ENCODE measurements at regions not wholly inside any gene's neighbourhood (a gene's known extent, or its start where the extent isn't known, plus 50 kb on each side); places are given as distances from the start of the nearest gene placed in this dataset.

DNA sequence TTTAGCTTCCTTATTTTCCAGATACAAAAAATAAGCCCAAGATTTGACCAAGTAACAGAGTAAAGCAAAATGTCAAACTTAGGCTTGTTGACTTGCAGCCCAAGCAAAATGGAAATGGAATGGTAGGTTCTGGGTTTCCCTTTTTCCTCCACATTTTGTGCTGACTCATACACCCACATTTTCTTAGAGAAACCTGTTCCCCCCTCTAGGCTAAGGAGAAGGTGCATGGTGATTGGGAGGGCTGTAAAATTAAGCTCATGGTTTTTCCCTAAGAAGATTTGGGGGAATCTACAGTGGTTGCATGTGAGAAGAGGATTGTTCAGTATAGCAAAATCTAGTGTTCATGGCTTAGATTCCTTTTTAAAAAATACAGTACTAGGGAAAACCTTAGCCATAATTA lies 127.4 kb downstream of the ARL4A start:
- no peaks in the 10 kb centered on the region for H3K27me3 ChIP-seq
- intact Hi-C loops (cut with DNase I; ENCODE audit: low total_unique reads) = no loop called here
- H3K4me1 ChIP-seq = no peaks in the 10 kb centered on the region
- H3K4me3 ChIP-seq = no peak overlapping the region
- no peak for DNase-seq
- no peak overlapping the region for H3K27ac ChIP-seq
- H3K9me3 ChIP-seq = no peaks in the 10 kb centered on the region
- no peaks in the 10 kb centered on the region for H3K36me3 ChIP-seq
- TF ChIP-seq, protein P1, sequence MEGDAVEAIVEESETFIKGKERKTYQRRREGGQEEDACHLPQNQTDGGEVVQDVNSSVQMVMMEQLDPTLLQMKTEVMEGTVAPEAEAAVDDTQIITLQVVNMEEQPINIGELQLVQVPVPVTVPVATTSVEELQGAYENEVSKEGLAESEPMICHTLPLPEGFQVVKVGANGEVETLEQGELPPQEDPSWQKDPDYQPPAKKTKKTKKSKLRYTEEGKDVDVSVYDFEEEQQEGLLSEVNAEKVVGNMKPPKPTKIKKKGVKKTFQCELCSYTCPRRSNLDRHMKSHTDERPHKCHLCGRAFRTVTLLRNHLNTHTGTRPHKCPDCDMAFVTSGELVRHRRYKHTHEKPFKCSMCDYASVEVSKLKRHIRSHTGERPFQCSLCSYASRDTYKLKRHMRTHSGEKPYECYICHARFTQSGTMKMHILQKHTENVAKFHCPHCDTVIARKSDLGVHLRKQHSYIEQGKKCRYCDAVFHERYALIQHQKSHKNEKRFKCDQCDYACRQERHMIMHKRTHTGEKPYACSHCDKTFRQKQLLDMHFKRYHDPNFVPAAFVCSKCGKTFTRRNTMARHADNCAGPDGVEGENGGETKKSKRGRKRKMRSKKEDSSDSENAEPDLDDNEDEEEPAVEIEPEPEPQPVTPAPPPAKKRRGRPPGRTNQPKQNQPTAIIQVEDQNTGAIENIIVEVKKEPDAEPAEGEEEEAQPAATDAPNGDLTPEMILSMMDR (IDR thresholded peaks at IDR 0.05) = no peak

DNA sequence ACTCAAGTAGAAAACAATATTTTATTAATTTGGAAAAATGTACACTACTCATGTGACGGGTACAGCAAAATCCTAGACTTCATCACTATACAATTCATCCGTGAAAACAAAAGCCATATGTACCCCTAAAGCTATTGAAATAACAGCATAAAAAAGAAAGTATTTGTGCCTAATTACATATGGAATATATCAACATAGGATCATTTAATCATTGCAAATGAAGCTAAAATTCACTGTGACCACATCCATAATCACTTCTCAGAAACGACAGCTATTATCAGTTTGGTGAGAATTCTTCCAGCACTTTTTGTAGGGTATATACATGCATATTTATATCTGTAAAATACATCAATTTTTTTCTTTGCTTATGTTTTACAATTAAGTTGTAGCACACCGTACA lies 128.0 kb downstream of the ARL4A start:
- Histone ChIP-seq H3K9me3 (no peaks in the 10 kb centered on the region), H3K27ac (no peak overlapping the region), H3K4me3 (no peak overlapping the region), H3K4me1 (no peaks in the 10 kb centered on the region), H3K27me3 (no peaks in the 10 kb centered on the region), H3K36me3 (no peaks in the 10 kb centered on the region)
- no peak for DNase-seq
- TF ChIP-seq, protein P1 (IDR thresholded peaks at IDR 0.05) = no peak
- intact Hi-C loops (cut with DNase I; ENCODE audit: low total_unique reads) = no loop called here

DNA sequence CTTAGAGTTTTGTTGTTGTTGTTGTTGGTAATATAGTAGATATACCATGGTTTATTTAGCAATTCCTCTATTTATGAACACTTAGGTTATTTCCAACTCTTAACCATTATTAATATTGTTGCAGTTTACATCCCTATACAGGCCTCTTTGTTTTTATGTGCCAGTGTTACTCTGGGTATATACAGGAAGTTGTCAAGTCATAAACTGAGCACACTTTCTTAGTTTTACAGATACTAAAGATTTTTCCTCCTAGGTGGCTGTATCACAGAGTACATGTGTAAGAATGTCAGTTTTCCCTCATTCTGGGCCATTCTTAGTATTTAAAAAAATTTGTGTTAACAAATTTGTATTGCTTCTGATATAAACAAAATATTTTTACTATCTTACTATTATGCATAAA lies 128.4 kb downstream of the ARL4A start:
- Histone ChIP-seq H3K27me3 (no peaks in the 10 kb centered on the region), H3K27ac (no peak overlapping the region), H3K4me3 (no peak overlapping the region), H3K36me3 (no peaks in the 10 kb centered on the region), H3K4me1 (no peaks in the 10 kb centered on the region), H3K9me3 (no peaks in the 10 kb centered on the region)
- intact Hi-C loops (cut with DNase I; ENCODE audit: low total_unique reads) = no loop called here
- DNase-seq = no peak
- TF ChIP-seq, protein P1 (IDR thresholded peaks at IDR 0.05) = no peak

DNA sequence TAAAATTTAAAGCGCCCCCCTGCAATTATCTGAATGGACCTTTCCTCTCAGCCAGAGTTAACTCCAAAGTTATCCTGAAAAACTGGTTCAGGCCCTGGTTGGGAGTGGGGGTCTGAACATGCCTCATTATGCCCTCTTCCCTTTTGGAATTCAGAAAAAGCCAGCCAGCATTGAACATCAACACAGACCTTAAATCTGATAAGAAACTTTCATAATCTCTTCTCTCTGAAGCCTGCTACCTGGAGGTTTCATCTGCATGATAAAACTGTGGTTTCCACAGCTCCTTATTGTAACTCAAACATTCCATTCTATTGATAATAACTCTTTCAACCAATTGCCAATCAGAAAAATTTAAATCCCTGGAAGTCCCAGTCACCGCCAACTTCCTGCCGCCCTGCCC lies 133.3 kb downstream of the ARL4A start:
- TF ChIP-seq, protein P1 (IDR thresholded peaks at IDR 0.05) = no peak
- intact Hi-C loops (cut with DNase I; ENCODE audit: low total_unique reads) = no loop called here
- H3K27ac ChIP-seq = no peak overlapping the region
- no peak for DNase-seq
- no peaks in the 10 kb centered on the region for H3K4me1 ChIP-seq
- H3K4me3 ChIP-seq = no peak overlapping the region
- H3K9me3 ChIP-seq = no peaks in the 10 kb centered on the region
- H3K27me3 ChIP-seq = no peaks in the 10 kb centered on the region
- H3K36me3 ChIP-seq = no peaks in the 10 kb centered on the region

- no peaks in the 10 kb centered on the region for H3K9me3 ChIP-seq
- H3K27me3 ChIP-seq = no peaks in the 10 kb centered on the region
- intact Hi-C loops (cut with DNase I; ENCODE audit: low total_unique reads) = no loop called here
- no peak for DNase-seq
- H3K4me3 ChIP-seq = no peak overlapping the region
- no peaks in the 10 kb centered on the region for H3K4me1 ChIP-seq
- no peaks in the 10 kb centered on the region for H3K36me3 ChIP-seq
- TF ChIP-seq, protein P1 (IDR thresholded peaks at IDR 0.05) = no peak
- no peak overlapping the region for H3K27ac ChIP-seq
Measured at GRCh38 chr7:12821746-12822145, 134.3 kb downstream of the ARL4A start.

DNA sequence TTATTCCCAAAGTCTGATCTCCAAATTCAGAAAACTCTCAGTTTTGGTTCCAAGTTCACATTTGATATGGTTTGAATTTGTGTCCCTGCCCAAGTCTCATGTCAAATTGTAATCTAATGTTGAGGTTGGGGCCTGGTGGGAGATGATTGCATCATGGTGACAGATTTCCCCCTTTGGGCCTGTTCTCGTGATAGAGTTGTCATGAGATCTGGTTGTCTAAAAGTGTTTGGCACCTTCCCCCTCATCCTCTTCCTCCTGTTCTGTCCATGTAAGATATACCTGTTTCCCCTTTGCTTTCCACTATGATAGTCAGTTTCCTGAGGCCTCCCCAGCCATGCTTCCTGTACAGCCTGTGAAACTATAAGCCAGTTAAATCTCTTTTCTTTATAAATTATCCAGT lies 138.6 kb downstream of the ARL4A start:
- H3K4me1 ChIP-seq = no peaks in the 10 kb centered on the region
- no peak overlapping the region for H3K4me3 ChIP-seq
- no peaks in the 10 kb centered on the region for H3K27me3 ChIP-seq
- intact Hi-C loops (cut with DNase I; ENCODE audit: low total_unique reads) = no loop called here
- H3K27ac ChIP-seq = no peak overlapping the region
- H3K9me3 ChIP-seq = no peaks in the 10 kb centered on the region
- TF ChIP-seq, protein P1 (IDR thresholded peaks at IDR 0.05) = no peak
- no peaks in the 10 kb centered on the region for H3K36me3 ChIP-seq
- no peak for DNase-seq
